Neuronal stem cell (in vitro differentiated cells): ENCODE measurements at regions not wholly inside any gene's neighbourhood (a gene's known extent, or its start where the extent isn't known, plus 50 kb on each side); places are given as distances from the start of the nearest gene placed in this dataset.

Experiments
- DNase-seq: peaks from one replicate; pipeline ENCODE4 v3.0.0-alpha.2; 2013; ENCODE audit warnings: low spot score
- H2AFZ ChIP-seq: one replicate; pipeline ENCODE4 v1.6.1; 2013; ENCODE audit warnings: mild to moderate bottlenecking, low read length, inconsistent platforms
- H2AK5ac ChIP-seq: 2 replicates; pipeline ENCODE4 v1.6.1; 2013; ENCODE audit warnings: low read depth, mild to moderate bottlenecking, inconsistent platforms, low read length, moderate library complexity, mixed read lengths
- H2BK120ac ChIP-seq: 2 replicates; pipeline ENCODE4 v1.6.1; 2013; ENCODE audit warnings: low read depth, mild to moderate bottlenecking, inconsistent platforms, low read length, moderate library complexity, mixed read lengths
- H2BK12ac ChIP-seq: one replicate; pipeline ENCODE4 v1.6.1; 2013; ENCODE audit warnings: low read length, inconsistent platforms
- H2BK15ac ChIP-seq: 2 replicates; pipeline ENCODE4 v1.6.1; 2013; ENCODE audit warnings: mild to moderate bottlenecking, low read length, inconsistent platforms, mixed read lengths
- H2BK5ac ChIP-seq: one replicate; pipeline ENCODE4 v1.6.1; 2013; ENCODE audit warnings: inconsistent platforms, mild to moderate bottlenecking, low read length, moderate library complexity
- H3K14ac ChIP-seq: one replicate; pipeline ENCODE4 v1.6.1; 2013; ENCODE audit warnings: low read length, inconsistent platforms
- H3K18ac ChIP-seq: 2 replicates; pipeline ENCODE4 v1.6.1; 2013; ENCODE audit warnings: low read length, inconsistent platforms
- H3K23ac ChIP-seq: 2 replicates; pipeline ENCODE4 v1.6.1; 2013; ENCODE audit warnings: low read depth, mild to moderate bottlenecking, mixed read lengths, low read length, inconsistent platforms; ENCODE audit not compliant: poor library complexity
- H3K27ac ChIP-seq: replicated peaks from 3 replicates; pipeline ENCODE4 v1.5.1; 2013; ENCODE audit warnings: low read length, inconsistent platforms
- H3K27me3 ChIP-seq, 3 experiments: 2 replicates each; pipeline ENCODE4 v1.6.1; 2013; ENCODE audit warnings: low read length in 3 of 3, mild to moderate bottlenecking in 2 of 3, inconsistent platforms in 1 of 3, low read depth in 1 of 3, mixed read lengths in 1 of 3, moderate library complexity in 1 of 3; ENCODE audit not compliant: control insufficient read depth in 3 of 3, insufficient read depth in 3 of 3
- H3K36me3 ChIP-seq, 2 donors: replicated peaks in 1 of 2; 2 replicates each; pipeline ENCODE4 v1.6.1; 2013; ENCODE audit warnings: low read length in 2 of 2; ENCODE audit not compliant: control insufficient read depth in 2 of 2, insufficient read depth in 2 of 2
- H3K4ac ChIP-seq: 2 replicates; pipeline ENCODE4 v1.6.1; 2013; ENCODE audit warnings: inconsistent platforms, mild to moderate bottlenecking, low read length, moderate library complexity
- H3K4me1 ChIP-seq, 2 donors: 1 replicate in 1 of 2; 2 replicates in 1 of 2; pipeline ENCODE4 v1.6.1; 2013; ENCODE audit warnings: low read length in 2 of 2, low read depth in 1 of 2; ENCODE audit not compliant: control insufficient read depth in 2 of 2, insufficient read depth in 1 of 2
- H3K4me2 ChIP-seq: one replicate; pipeline ENCODE4 v1.6.1; 2013; ENCODE audit warnings: mild to moderate bottlenecking, low read length, inconsistent platforms; ENCODE audit not compliant: insufficient read depth, poor library complexity, severe bottlenecking
- H3K4me3 ChIP-seq, 2 donors: 2 replicates each; pipeline ENCODE4 v1.5.1; 2013; ENCODE audit warnings: low read length in 2 of 2, mild to moderate bottlenecking in 2 of 2, inconsistent platforms in 1 of 2, moderate library complexity in 1 of 2
- H3K79me1 ChIP-seq: one replicate; pipeline ENCODE4 v1.6.1; 2013; ENCODE audit warnings: low read depth, mild to moderate bottlenecking, inconsistent platforms, low read length, moderate library complexity
- H3K9ac ChIP-seq: one replicate; pipeline ENCODE4 v1.6.1; 2013; ENCODE audit warnings: mild to moderate bottlenecking, low read depth, low read length, inconsistent platforms; ENCODE audit not compliant: poor library complexity
- H3K9me3 ChIP-seq, 2 donors: replicated peaks in 1 of 2; 2 replicates each; pipeline versions ENCODE3 to v1.6.1; 2013; ENCODE audit warnings: low read length in 2 of 2, mild to moderate bottlenecking in 2 of 2, inconsistent platforms in 1 of 2, low read depth in 1 of 2, mixed read lengths in 1 of 2, moderate library complexity in 1 of 2; ENCODE audit not compliant: control insufficient read depth in 2 of 2, insufficient read depth in 1 of 2
- H4K8ac ChIP-seq: one replicate; pipeline ENCODE4 v1.6.1; 2013; ENCODE audit warnings: low read depth, mild to moderate bottlenecking, inconsistent platforms, low read length, moderate library complexity
- H4K91ac ChIP-seq: one replicate; pipeline ENCODE4 v1.6.1; 2013; ENCODE audit warnings: low read length, low read depth, mild to moderate bottlenecking, inconsistent platforms; ENCODE audit not compliant: poor library complexity
- WGBS, 2 donors: extraction: QIAGEN DNeasy Blood & Tissue Kit; methylation state at CpG; one replicate each; pipeline ENCODE4 v1.1.7; 2013; ENCODE audit warnings: missing lambda C conversion rate in 2 of 2, mixed read lengths in 1 of 2; ENCODE audit not compliant: insufficient read length in 2 of 2, insufficient replicate concordance in 1 of 2; ENCODE audit errors: extremely low coverage in 2 of 2; 5-methylcytosine and 5-hydroxymethylcytosine counted together

GRCh38 chr15:69806287-69806915 is 291.3 kb downstream of the TLE3 start:
- no peak overlapping the region for H3K14ac ChIP-seq
- H3K4me3 ChIP-seq = no peak overlapping the region
- H3K79me1 ChIP-seq = no peaks in the 10 kb centered on the region
- no peak overlapping the region for H2AK5ac ChIP-seq
- H2BK120ac ChIP-seq = no peak overlapping the region
- H2BK15ac ChIP-seq = no peak overlapping the region
- no peak overlapping the region for H3K18ac ChIP-seq
- H3K4me1 ChIP-seq = peaks cover 0 to 2% of the 10 kb centered on the region in 2 donors
- DNase-seq = no peak
- H3K4ac ChIP-seq = no peak overlapping the region
- no peak overlapping the region for H2BK5ac ChIP-seq
- H3K27me3 ChIP-seq = no peaks in the 10 kb centered on the region
- no peak overlapping the region for H3K4me2 ChIP-seq
- H3K9me3 ChIP-seq = no peaks in the 10 kb centered on the region
- no peak overlapping the region for H4K91ac ChIP-seq
- H3K27ac ChIP-seq = no peak overlapping the region
- no peak overlapping the region for H2AFZ ChIP-seq
- no peak overlapping the region for H4K8ac ChIP-seq
- WGBS, 2 donors = no CpG with 5 or more reads among the region's 10 CpGs
- no peak overlapping the region for H3K9ac ChIP-seq
- no peak overlapping the region for H3K23ac ChIP-seq
- H3K36me3 ChIP-seq = no peaks in the 10 kb centered on the region
- no peak overlapping the region for H2BK12ac ChIP-seq

GRCh38 chr15:69807721-69808120 is 290.0 kb downstream of the TLE3 start:
- no peaks in the 10 kb centered on the region for H3K36me3 ChIP-seq
- no peak overlapping the region for H3K23ac ChIP-seq
- H3K27ac ChIP-seq = no peak overlapping the region
- H2BK12ac ChIP-seq = no peak overlapping the region
- no peaks in the 10 kb centered on the region for H3K27me3 ChIP-seq
- no peak overlapping the region for H3K4me3 ChIP-seq
- H2AFZ ChIP-seq = no peak overlapping the region
- H4K91ac ChIP-seq = no peak overlapping the region
- no peak overlapping the region for H3K14ac ChIP-seq
- no peak overlapping the region for H3K4ac ChIP-seq
- H3K79me1 ChIP-seq = no peaks in the 10 kb centered on the region
- no peak overlapping the region for H2BK120ac ChIP-seq
- no peak for DNase-seq
- H3K9ac ChIP-seq = no peak overlapping the region
- no peak overlapping the region for H2BK15ac ChIP-seq
- no peak overlapping the region for H3K4me2 ChIP-seq
- no peak overlapping the region for H3K18ac ChIP-seq
- no peak overlapping the region for H2AK5ac ChIP-seq
- no peaks in the 10 kb centered on the region for H3K9me3 ChIP-seq
- H4K8ac ChIP-seq = no peak overlapping the region
- H2BK5ac ChIP-seq = no peak overlapping the region
- no CpG with 5 or more reads among the region's 5 CpGs for WGBS, 2 donors
- H3K4me1 ChIP-seq = peaks cover 0 to 3% of the 10 kb centered on the region in 2 donors

- H3K9me3 ChIP-seq = no peaks in the 10 kb centered on the region
- no peak overlapping the region for H3K4me2 ChIP-seq
- no peaks in the 10 kb centered on the region for H3K79me1 ChIP-seq
- no peak overlapping the region for H2AFZ ChIP-seq
- no peak overlapping the region for H3K14ac ChIP-seq
- no peaks in the 10 kb centered on the region for H3K36me3 ChIP-seq
- H3K9ac ChIP-seq = no peak overlapping the region
- WGBS, 2 donors = no CpG with 5 or more reads among the region's 4 CpGs
- H2BK120ac ChIP-seq = no peak overlapping the region
- no peak overlapping the region for H2BK15ac ChIP-seq
- no peak for DNase-seq
- H2AK5ac ChIP-seq = no peak overlapping the region
- no peak overlapping the region for H4K91ac ChIP-seq
- H3K23ac ChIP-seq = no peak overlapping the region
- H3K4me3 ChIP-seq = no peak overlapping the region
- H2BK5ac ChIP-seq = no peak overlapping the region
- peaks cover 0 to 8% of the 10 kb centered on the region in 2 donors for H3K4me1 ChIP-seq
- no peaks in the 10 kb centered on the region for H3K27me3 ChIP-seq
- H3K4ac ChIP-seq = no peak overlapping the region
- H4K8ac ChIP-seq = no peak overlapping the region
- H3K18ac ChIP-seq = no peak overlapping the region
- H3K27ac ChIP-seq = no peak overlapping the region
- no peak overlapping the region for H2BK12ac ChIP-seq
These were observed 289.0 kb downstream of the TLE3 start for GRCh38 chr15:69808756-69809155.

GRCh38 chr15:69809421-69809820 is 288.3 kb downstream of the TLE3 start:
- DNase-seq = no peak
- Histone ChIP-seq H3K4me1 (peaks cover 0 to 9% of the 10 kb centered on the region in 2 donors), H3K14ac (no peak overlapping the region), H2BK5ac (no peak overlapping the region), H3K36me3 (no peaks in the 10 kb centered on the region), H3K9me3 (no peaks in the 10 kb centered on the region), H3K27me3 (no peaks in the 10 kb centered on the region), H3K27ac (no peak overlapping the region), H3K23ac (no peak overlapping the region), H2BK12ac (no peak overlapping the region), H3K18ac (no peak overlapping the region), H3K4me3 (no peak overlapping the region), H3K9ac (no peak overlapping the region), H2BK15ac (no peak overlapping the region), H2BK120ac (no peak overlapping the region), H3K4ac (no peak overlapping the region), H4K8ac (no peak overlapping the region), H3K4me2 (no peak overlapping the region), H3K79me1 (no peaks in the 10 kb centered on the region), H2AK5ac (no peak overlapping the region), H4K91ac (no peak overlapping the region), H2AFZ (no peak overlapping the region)
- WGBS, 2 donors = no CpG with 5 or more reads among the region's 2 CpGs
